SK-N-SH (cell line): ENCODE measurements at regions not wholly inside any gene's neighbourhood (a gene's known extent, or its start where the extent isn't known, plus 50 kb on each side); places are given as distances from the start of the nearest gene placed in this dataset.

Source experiments
- CTCF ChIA-PET: fragments of 300-600, 350-600 bp; formaldehyde crosslinking; extraction: SDS; loops from one replicate; lab custom pipeline; 2021; lab: Yijun Ruan, JAX
- POLR2A ChIA-PET: fragments of 350-600 bp; sonication (Branson Sonifier 250); formaldehyde crosslinking; extraction: SDS; loops from one replicate; lab custom pipeline; 2020; ENCODE audit warnings: antibody characterized with exemption, inconsistent platforms; lab: Yijun Ruan, JAX
- DNase-seq: peaks from one replicate; pipeline ENCODE4 v3.0.0; 2012
- H2AFZ ChIP-seq: fragments of 200-600 bp; sonication (generic); 2 replicates; pipeline ENCODE4 v1.8.1; 2016; ENCODE audit warnings: antibody characterized with exemption, mild to moderate bottlenecking, low read depth
- H3F3A ChIP-seq: fragments of 200-600 bp; sonication (generic); replicated peaks from 2 replicates; pipeline ENCODE3; 2016; ENCODE audit warnings: antibody characterized with exemption, mild to moderate bottlenecking; ENCODE audit not compliant: insufficient read depth
- H3K27ac ChIP-seq, 2 experiments: fragments of 200-500 bp in 1 of 2; fragments of 200-600 bp in 1 of 2; sonication (Bioruptor generic) in 1 of 2; sonication (generic), shearing (Covaris generic) in 1 of 2; 2 replicates each; pipeline versions ENCODE4 v1.5.1 to v1.6.1; 2014 to 2016; ENCODE audit warnings: low read depth in 2 of 2, inconsistent platforms in 1 of 2, low read length in 1 of 2, mild to moderate bottlenecking in 1 of 2, mixed read lengths in 1 of 2
- H3K27me3 ChIP-seq: fragments of 200-600 bp; sonication (generic), shearing (Covaris generic); 2 replicates; pipeline ENCODE4 v1.6.1; 2016; ENCODE audit warnings: mixed run types; ENCODE audit not compliant: insufficient read depth
- H3K36me3 ChIP-seq, 2 experiments: fragments of 200-500 bp in 1 of 2; fragments of 200-600 bp in 1 of 2; sonication (Bioruptor generic) in 1 of 2; sonication (generic) in 1 of 2; replicated peaks in 1 of 2; 2 replicates each; pipeline versions ENCODE3 to v1.5.1; 2014 to 2016; ENCODE audit warnings: low read length in 1 of 2, mild to moderate bottlenecking in 1 of 2; ENCODE audit not compliant: insufficient read depth in 2 of 2, control insufficient read depth in 1 of 2
- H3K4me1 ChIP-seq, 2 experiments: fragments of 200-500 bp in 1 of 2; fragments of 200-600 bp in 1 of 2; sonication (Bioruptor generic) in 1 of 2; sonication (generic), shearing (Covaris generic) in 1 of 2; 2 replicates each; pipeline versions ENCODE4 v1.5.1 to v1.6.1; 2014 to 2016; ENCODE audit warnings: low read depth in 1 of 2, low read length in 1 of 2, mixed run types in 1 of 2; ENCODE audit not compliant: insufficient read depth in 2 of 2, control insufficient read depth in 1 of 2
- H3K4me2 ChIP-seq: fragments of 200-600 bp; sonication (generic), shearing (Covaris generic); 2 replicates; pipeline ENCODE4 v1.6.1; 2017; ENCODE audit warnings: mixed run types
- H3K4me3 ChIP-seq, 2 experiments: fragments of 200-500 bp in 1 of 2; fragments of 200-600 bp in 1 of 2; sonication (Bioruptor generic) in 1 of 2; sonication (generic), shearing (Covaris generic) in 1 of 2; 2 replicates each; pipeline versions ENCODE4 v1.5.1 to v1.8.1; 2014 to 2016; ENCODE audit warnings: low read depth in 2 of 2, inconsistent platforms in 1 of 2, low read length in 1 of 2, mild to moderate bottlenecking in 1 of 2, mixed read lengths in 1 of 2, moderate library complexity in 1 of 2
- H3K79me2 ChIP-seq: fragments of 200-600 bp; sonication (generic); 2 replicates; pipeline ENCODE4 v1.8.1; 2017; ENCODE audit warnings: mild to moderate bottlenecking; ENCODE audit not compliant: insufficient read depth
- H3K9ac ChIP-seq: fragments of 200-600 bp; sonication (generic); 2 replicates; pipeline ENCODE4 v1.6.1; 2017; ENCODE audit warnings: mixed run types
- H3K9me2 ChIP-seq: fragments of 200-600 bp; sonication (generic); 2 replicates; pipeline ENCODE4 v1.6.1; 2017; ENCODE audit warnings: mixed run types
- H3K9me3 ChIP-seq: fragments of 200-600 bp; sonication (generic); 2 replicates; pipeline ENCODE4 v1.6.1; 2017; ENCODE audit warnings: mixed run types, mild to moderate bottlenecking, moderate library complexity
- H4K20me1 ChIP-seq: fragments of 200-600 bp; sonication (generic); 2 replicates; pipeline ENCODE4 v1.6.1; 2017; ENCODE audit warnings: mild to moderate bottlenecking, mixed run types; ENCODE audit not compliant: insufficient read depth
- CHD2 ChIP-seq: fragments of 150-350 bp; IDR thresholded peaks from 2 replicates; pipeline ENCODE4 v1.6.1; 2018; ENCODE audit warnings: low read length; ENCODE audit not compliant: partially characterized antibody
- CTCF ChIP-seq: fragments of 200-600 bp; sonication (generic); IDR thresholded peaks from 2 replicates; pipeline ENCODE4 v1.6.1; 2017; ENCODE audit warnings: antibody characterized with exemption, mild to moderate bottlenecking, moderate library complexity
- ELF1 ChIP-seq: IDR thresholded peaks from 2 replicates; pipeline ENCODE4 v1.4.0; 2012
- EP300 ChIP-seq, 2 experiments: IDR thresholded peaks; 2 replicates each; pipeline versions ENCODE4 v1.4.0 to v1.6.1; 2012; ENCODE audit warnings: borderline replicate concordance in 1 of 2, low read depth in 1 of 2, low read length in 1 of 2
- FOSL2 ChIP-seq: IDR thresholded peaks from 2 replicates; pipeline ENCODE4 v1.4.0; 2012; ENCODE audit warnings: low read depth, mild to moderate bottlenecking, moderate library complexity, borderline replicate concordance
- FOXJ3 ChIP-seq: sonication (generic); formaldehyde crosslinking; IDR thresholded peaks from 2 replicates; pipeline ENCODE4 v1.5.1; 2020; ENCODE audit warnings: mild to moderate bottlenecking, missing genetic modification reagents
- GABPA ChIP-seq: IDR thresholded peaks from 2 replicates; pipeline ENCODE4 v1.4.0; 2012; ENCODE audit warnings: low read depth, mild to moderate bottlenecking
- JUND ChIP-seq: IDR thresholded peaks from 2 replicates; pipeline ENCODE4 v1.4.0; 2012
- NFIC ChIP-seq: IDR thresholded peaks from 2 replicates; pipeline ENCODE4 v1.4.0; 2012; ENCODE audit warnings: borderline replicate concordance
- NRF1 ChIP-seq: IDR thresholded peaks from 2 replicates; pipeline ENCODE4 v1.6.1; 2012; ENCODE audit warnings: low read depth, mild to moderate bottlenecking, low read length
- PBX3 ChIP-seq: IDR thresholded peaks from 2 replicates; pipeline ENCODE4; 2012
- POLR2AphosphoS5 ChIP-seq: IDR thresholded peaks from 2 replicates; pipeline ENCODE4 v1.6.1; 2012; ENCODE audit warnings: low read depth, low read length
- RAD21 ChIP-seq: IDR thresholded peaks from 2 replicates; pipeline ENCODE4 v1.6.1; 2012; ENCODE audit warnings: mild to moderate bottlenecking, low read length
- RCOR1 ChIP-seq: fragments of 150-350 bp; IDR thresholded peaks from 2 replicates; pipeline ENCODE4 v1.6.1; 2017; ENCODE audit warnings: antibody characterized with exemption, low read length
- REST ChIP-seq: IDR thresholded peaks from 2 replicates; pipeline ENCODE4 v1.6.1; 2012; ENCODE audit warnings: mild to moderate bottlenecking, low read depth, low read length, moderate library complexity
- SIN3A ChIP-seq: IDR thresholded peaks from 2 replicates; pipeline ENCODE4 v1.6.1; 2012; ENCODE audit warnings: low read depth, mild to moderate bottlenecking, low read length, moderate library complexity, borderline replicate concordance
- TCF12 ChIP-seq: IDR thresholded peaks from 2 replicates; pipeline ENCODE4 v1.4.0; 2012
- TEAD4 ChIP-seq: IDR thresholded peaks from 2 replicates; pipeline ENCODE4 v1.4.0; 2012; ENCODE audit warnings: mild to moderate bottlenecking, borderline replicate concordance; ENCODE audit not compliant: insufficient read depth
- USF1 ChIP-seq: IDR thresholded peaks from 2 replicates; pipeline ENCODE4 v1.4.0; 2012; ENCODE audit warnings: low read depth, borderline replicate concordance
- WGBS: methylation state at CpG from one replicate; pipeline ENCODE4 v1.1.6; 2017; ENCODE audit warnings: low lambda C conversion rate; 5-methylcytosine and 5-hydroxymethylcytosine counted together

- peak overlapping the region; percentile 55; the same call in 1 of the 2 replicates for H3K4me2 ChIP-seq
- no peak overlapping the region for H2AFZ ChIP-seq
- CTCF ChIA-PET, result interaction anchor here (0.9 to 16.7 kb wide), 5 partner anchors 12 to 91 kb away, joined by 3 to 364 read pairs (median 5); no protein-coding TSS in a partner anchor
- no peak overlapping the region for H3K9ac ChIP-seq
- no peak overlapping the region for H3K27ac ChIP-seq
- WGBS, result 96% methylated on average over 9 of the region's 9 CpGs
- H3F3A ChIP-seq, result no peaks in the 10 kb centered on the region
- no peak for DNase-seq
- H3K4me3 ChIP-seq, result no peak overlapping the region
- no peaks in the 10 kb centered on the region for H3K9me2 ChIP-seq
- H3K9me3 ChIP-seq, result no peaks in the 10 kb centered on the region
- H3K36me3 ChIP-seq, result peaks cover 0 to 15% of the 10 kb centered on the region in 2 experiments
- no peak for TF ChIP-seq CTCF
- TF ChIP-seq GABPA, result no peak
- TF ChIP-seq POLR2AphosphoS5, result no peak
- peaks cover 90% of the 10 kb centered on the region for H3K79me2 ChIP-seq
- no peaks in the 10 kb centered on the region for H3K27me3 ChIP-seq
- POLR2A ChIA-PET, result no interaction called here
- peaks cover 38 to 42% of the 10 kb centered on the region in 2 experiments; a peak in 3 of 4 replicates for H3K4me1 ChIP-seq
- H4K20me1 ChIP-seq, result peaks cover 9% of the 10 kb centered on the region; the same call in 1 of the 2 replicates
Observed at GRCh38 chr17:77403854-77404253, 263.1 kb downstream of the SEC14L1 start.

- POLR2A ChIA-PET, result interaction anchor here (0.5 kb wide), 1 partner anchor 1850 kb away, joined by 3 read pairs; no protein-coding TSS in a partner anchor
- Histone ChIP-seq H3K9me3 (no peaks in the 10 kb centered on the region), H3K27ac (peak overlapping the region in 1 of 2 experiments; percentile 55; a peak in 2 of 4 replicates), H4K20me1 (peaks cover 9% of the 10 kb centered on the region; the same call in 1 of the 2 replicates), H3F3A (no peaks in the 10 kb centered on the region), H3K36me3 (peaks cover 0 to 12% of the 10 kb centered on the region in 2 experiments), H3K4me1 (peaks cover 27 to 40% of the 10 kb centered on the region in 2 experiments; a peak in 3 of 4 replicates), H2AFZ (no peak overlapping the region), H3K79me2 (peaks cover 79% of the 10 kb centered on the region), H3K27me3 (no peaks in the 10 kb centered on the region), H3K9me2 (no peaks in the 10 kb centered on the region), H3K4me2 (peak overlapping the region; percentile 55), H3K9ac (peak overlapping the region; percentile 12; the same call in 1 of the 2 replicates), H3K4me3 (no peak overlapping the region)
- 74% methylated on average over 16 of the region's 20 CpGs for WGBS
- CTCF ChIA-PET, result interaction anchor here (0.7 to 16.7 kb wide), 4 partner anchors 23 to 135 kb away, joined by 3 to 364 read pairs (median 4); no protein-coding TSS in a partner anchor
- no peak for DNase-seq
- TF ChIP-seq RAD21, result no peak
- no peak; the same call in 1 of the 2 replicates for TF ChIP-seq GABPA
- no peak for TF ChIP-seq FOXJ3
- TF ChIP-seq SIN3A, result peak; percentile 34; the same call in 1 of the 2 replicates
- TF ChIP-seq PBX3, result peak; percentile 83
- no peak; the same call in 1 of the 2 replicates for TF ChIP-seq FOSL2
- peak; percentile 57; the same call in 1 of the 2 replicates for TF ChIP-seq NFIC
- no peak for TF ChIP-seq TEAD4
- TF ChIP-seq JUND, result no peak; the same call in 1 of the 2 replicates
- TF ChIP-seq USF1, result no peak
- no peak for TF ChIP-seq NRF1
- TF ChIP-seq POLR2AphosphoS5, result no peak
- no peak for TF ChIP-seq CHD2
- no peak for TF ChIP-seq RCOR1
- TF ChIP-seq REST, result no peak
- no peak for TF ChIP-seq ELF1
- TF ChIP-seq TCF12, result peak; percentile 48; the same call in 1 of the 2 replicates
- TF ChIP-seq EP300 (IDR thresholded peaks at IDR 0.05; ENCODE audit: borderline replicate concordance in 1 of 2, low read depth in 1 of 2, low read length in 1 of 2), result no peak; a peak in 1 of 4 replicates
Observed at GRCh38 chr17:77404812-77405581, 264.2 kb downstream of the SEC14L1 start.
